Brain microvascular endothelial cell (primary cell): ENCODE measurements at regions not wholly inside any gene's neighbourhood (a gene's known extent, or its start where the extent isn't known, plus 50 kb on each side); places are given as distances from the start of the nearest gene placed in this dataset.

ENCODE experiments used
- DNase-seq: peaks from one replicate; pipeline ENCODE4 v3.0.0-alpha.2; 2020
- H3K27ac ChIP-seq: fragments of 250-450 bp; sonication (Bioruptor Pico); 2 replicates; pipeline ENCODE4 v1.5.1; 2020; ENCODE audit warnings: mild to moderate bottlenecking, moderate library complexity
- H3K27me3 ChIP-seq: fragments of 250-450 bp; sonication (Bioruptor Pico); replicated peaks from 2 replicates; pipeline ENCODE4 v1.5.1; 2020; ENCODE audit warnings: mild to moderate bottlenecking
- H3K36me3 ChIP-seq: fragments of 250-450 bp; sonication (Bioruptor Pico); replicated peaks from 2 replicates; pipeline ENCODE4 v1.5.1; 2020; ENCODE audit warnings: mild to moderate bottlenecking
- H3K4me3 ChIP-seq: 2 replicates; pipeline ENCODE4 v1.5.1; 2011; ENCODE audit warnings: low read depth, mild to moderate bottlenecking, control low read depth, low read length, moderate library complexity
- in situ Hi-C: cut with HindIII; loops from 2 replicates; pipeline ENCODE4 v1.10.0; 2017; ENCODE audit warnings: low sequenced_read_pairs, low pct_ligation_motif_present
- TF ChIP-seq, protein P1 (sequence below): IDR thresholded peaks from 2 replicates; pipeline ENCODE4 v1.5.1; 2011; ENCODE audit warnings: low read depth, mild to moderate bottlenecking, moderate library complexity, low read length, control low read depth, inconsistent platforms; ENCODE audit errors: missing control alignments

GRCh38 chrX:10055430-10055829, 88.3 kb downstream of the CLDN34 start:
- Histone ChIP-seq H3K4me3 (no peak overlapping the region), H3K36me3 (no peaks in the 10 kb centered on the region), H3K27ac (no peak overlapping the region), H3K27me3 (no peaks in the 10 kb centered on the region)
- no peak for DNase-seq
- in situ Hi-C loops: no loop called here
- TF ChIP-seq, protein P1, sequence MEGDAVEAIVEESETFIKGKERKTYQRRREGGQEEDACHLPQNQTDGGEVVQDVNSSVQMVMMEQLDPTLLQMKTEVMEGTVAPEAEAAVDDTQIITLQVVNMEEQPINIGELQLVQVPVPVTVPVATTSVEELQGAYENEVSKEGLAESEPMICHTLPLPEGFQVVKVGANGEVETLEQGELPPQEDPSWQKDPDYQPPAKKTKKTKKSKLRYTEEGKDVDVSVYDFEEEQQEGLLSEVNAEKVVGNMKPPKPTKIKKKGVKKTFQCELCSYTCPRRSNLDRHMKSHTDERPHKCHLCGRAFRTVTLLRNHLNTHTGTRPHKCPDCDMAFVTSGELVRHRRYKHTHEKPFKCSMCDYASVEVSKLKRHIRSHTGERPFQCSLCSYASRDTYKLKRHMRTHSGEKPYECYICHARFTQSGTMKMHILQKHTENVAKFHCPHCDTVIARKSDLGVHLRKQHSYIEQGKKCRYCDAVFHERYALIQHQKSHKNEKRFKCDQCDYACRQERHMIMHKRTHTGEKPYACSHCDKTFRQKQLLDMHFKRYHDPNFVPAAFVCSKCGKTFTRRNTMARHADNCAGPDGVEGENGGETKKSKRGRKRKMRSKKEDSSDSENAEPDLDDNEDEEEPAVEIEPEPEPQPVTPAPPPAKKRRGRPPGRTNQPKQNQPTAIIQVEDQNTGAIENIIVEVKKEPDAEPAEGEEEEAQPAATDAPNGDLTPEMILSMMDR: no peak

- DNase-seq: no peak
- Histone ChIP-seq H3K27ac (no peak overlapping the region), H3K4me3 (no peak overlapping the region), H3K27me3 (no peaks in the 10 kb centered on the region), H3K36me3 (no peaks in the 10 kb centered on the region)
- TF ChIP-seq, protein P1: no peak
- in situ Hi-C loops: no loop called here
Measured at GRCh38 chrX:10062352-10062751, 94.4 kb upstream of the CLCN4 start.

GRCh38 chrX:10062980-10063379, 93.8 kb upstream of the CLCN4 start:
- TF ChIP-seq, protein P1: no peak
- in situ Hi-C loops: no loop called here
- no peak for DNase-seq
- Histone ChIP-seq H3K27ac (no peak overlapping the region), H3K36me3 (no peaks in the 10 kb centered on the region), H3K4me3 (no peak overlapping the region), H3K27me3 (no peaks in the 10 kb centered on the region)

- no peak for DNase-seq
- Histone ChIP-seq H3K27ac (no peak overlapping the region), H3K36me3 (no peaks in the 10 kb centered on the region), H3K4me3 (no peak overlapping the region), H3K27me3 (no peaks in the 10 kb centered on the region)
- in situ Hi-C loops: no loop called here
- TF ChIP-seq, protein P1: no peak
Measured at GRCh38 chrX:10064736-10065135, 92.0 kb upstream of the CLCN4 start.

DNA sequence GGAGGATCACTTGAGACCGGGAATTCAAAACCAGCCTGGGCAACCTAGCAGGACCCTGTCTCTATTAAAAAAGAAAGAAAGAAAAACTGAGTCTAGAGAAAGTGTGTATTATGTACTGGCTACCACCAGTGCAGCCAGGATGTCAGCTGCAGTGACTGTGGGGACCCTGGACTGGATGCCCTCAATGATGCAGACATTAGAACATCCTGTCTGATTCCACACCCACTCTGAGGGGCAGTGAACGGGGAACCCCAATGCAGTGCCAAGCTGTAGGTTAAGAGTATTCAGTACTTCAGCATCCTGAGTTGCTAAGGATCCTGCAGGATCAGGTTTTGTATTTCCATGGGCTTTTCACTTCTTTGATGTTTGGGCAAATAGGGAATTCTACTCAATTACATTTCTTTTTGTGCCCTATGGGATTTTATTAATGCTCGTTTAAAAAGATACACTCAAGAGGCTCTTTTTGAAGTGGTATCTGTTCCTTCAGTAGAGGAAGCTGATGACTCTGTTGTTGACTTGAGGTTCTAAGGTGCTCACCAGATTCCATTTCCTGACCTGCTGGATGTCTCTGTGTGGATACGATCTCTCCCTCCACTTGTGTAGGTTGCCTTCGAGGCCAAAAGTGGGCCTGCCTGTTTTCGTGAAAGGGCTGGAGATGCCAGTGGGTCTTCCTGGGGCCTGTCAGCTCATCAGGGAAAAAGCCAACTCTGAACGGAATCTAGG, 85.9 kb upstream of the CLCN4 start:
- Histone ChIP-seq H3K27ac (no peak overlapping the region), H3K36me3 (no peaks in the 10 kb centered on the region), H3K4me3 (no peak overlapping the region), H3K27me3 (no peaks in the 10 kb centered on the region)
- in situ Hi-C loops: no loop called here
- TF ChIP-seq, protein P1: no peak
- no peak for DNase-seq
